Mammary epithelial cell (primary cell): ENCODE measurements at regions not wholly inside any gene's neighbourhood (a gene's known extent, or its start where the extent isn't known, plus 50 kb on each side); places are given as distances from the start of the nearest gene placed in this dataset.

ENCODE experiments used
- CTCF ChIP-seq, 2 donors: IDR thresholded peaks in 1 of 2; conservative IDR thresholded peaks in 1 of 2; 2 replicates each; pipeline ENCODE4 v1.5.1; 2011 to 2012; ENCODE audit warnings: inconsistent platforms in 2 of 2, low read length in 2 of 2, mild to moderate bottlenecking in 2 of 2, control low read depth in 1 of 2, low read depth in 1 of 2; ENCODE audit not compliant: insufficient read depth in 1 of 2; ENCODE audit errors: extremely low read depth in 1 of 2
- EZH2 ChIP-seq: IDR thresholded peaks from 2 replicates; pipeline ENCODE4 v1.6.1; 2012; ENCODE audit warnings: low read length, inconsistent platforms, borderline replicate concordance

GRCh38 chr13:40255551-40255950, 410.9 kb downstream of the FOXO1 start:
- TF ChIP-seq EZH2 (no peak), CTCF (conservative IDR thresholded peaks at IDR 0.05 in 1 of 2, IDR thresholded peaks at IDR 0.05 in 1 of 2; ENCODE audit: extremely low read depth in 1 of 2, insufficient read depth in 1 of 2, low read depth in 1 of 2, low read length in 2 of 2) (no peak)
